Activated CD4-positive, alpha-beta T cell treated with anti-CD3 and anti-CD28 coated beads, Interleukin-2, amount 50 U/mL, for 1 hour (primary cell): ENCODE measurements at regions not wholly inside any gene's neighbourhood (a gene's known extent, or its start where the extent isn't known, plus 50 kb on each side); places are given as distances from the start of the nearest gene placed in this dataset.

Source experiments
- DNase-seq: peaks from one replicate; pipeline ENCODE4 v3.0.0-alpha.2; 2020

DNA sequence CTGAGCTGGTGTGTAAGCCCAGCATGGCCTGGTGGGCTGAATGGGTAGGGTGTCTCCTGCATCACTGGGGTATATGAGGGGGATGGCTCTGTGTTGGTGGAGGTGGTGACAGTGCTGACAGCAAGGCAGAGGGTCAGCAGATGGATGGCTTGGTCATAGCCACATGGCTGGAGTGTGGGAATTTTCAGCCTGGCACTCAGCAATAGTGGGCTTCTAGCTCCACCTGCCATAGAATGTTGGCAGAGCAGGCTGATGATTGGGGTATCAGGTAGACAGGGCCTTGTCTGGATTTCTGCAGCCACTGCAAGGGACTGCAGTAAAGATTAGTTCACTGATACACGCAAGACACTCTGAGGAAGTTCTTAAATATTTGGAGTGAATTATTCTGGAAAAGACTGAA, 137.5 kb upstream of the BACH2 start:
- DNase-seq = no peak

GRCh38 chr6:90432937-90433336, 136.3 kb upstream of the BACH2 start:
- no peak for DNase-seq

GRCh38 chr6:90432041-90432775, 135.6 kb upstream of the BACH2 start:
- DNase-seq = no peak

- no peak for DNase-seq
Observed at GRCh38 chr6:90431576-90431975, 134.9 kb upstream of the BACH2 start.

GRCh38 chr6:90429713-90430112, 133.1 kb upstream of the BACH2 start:
- no peak for DNase-seq

DNA sequence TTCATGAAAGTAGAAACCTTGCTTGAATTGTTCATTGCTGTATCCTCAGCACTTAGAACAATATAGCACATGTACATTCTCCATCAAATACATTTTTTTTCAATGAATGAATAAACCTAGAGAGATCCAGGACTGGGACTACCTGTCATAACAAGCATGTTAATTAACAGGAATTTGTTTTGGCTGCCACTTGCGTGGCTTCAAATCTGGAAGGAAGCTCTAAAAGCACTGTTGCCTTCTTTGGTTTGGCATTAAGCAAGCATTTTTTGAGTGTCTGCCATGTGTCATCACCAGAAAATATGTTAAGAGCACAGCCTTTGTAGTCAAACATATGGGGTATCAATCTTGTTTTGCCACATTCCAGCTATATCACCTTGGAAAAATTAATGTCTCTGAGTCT, 131.9 kb upstream of the BACH2 start:
- no peak for DNase-seq

DNA sequence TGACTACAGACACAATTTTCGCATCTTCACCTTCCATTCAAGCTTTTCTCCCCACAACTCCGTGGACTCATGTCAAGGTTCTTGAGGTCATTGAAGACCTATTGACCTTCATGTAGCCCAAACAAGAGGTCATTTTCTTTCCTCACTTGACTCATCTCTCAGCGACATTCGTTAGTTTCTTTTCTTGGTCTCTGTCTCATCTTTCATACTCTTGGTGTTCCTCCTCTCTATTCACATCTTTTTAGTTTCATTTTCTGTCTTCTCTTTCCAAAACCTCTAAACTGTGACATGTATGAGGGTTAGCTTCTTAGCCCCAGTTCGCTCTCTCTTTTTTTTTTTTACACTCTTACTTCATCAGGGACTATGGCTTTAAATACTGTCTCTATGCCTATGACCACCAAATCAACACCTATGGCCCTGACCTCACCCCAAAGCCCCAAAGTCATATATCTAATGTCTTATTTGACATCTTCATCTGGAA, 128.6 kb upstream of the BACH2 start:
- no peak for DNase-seq

DNA sequence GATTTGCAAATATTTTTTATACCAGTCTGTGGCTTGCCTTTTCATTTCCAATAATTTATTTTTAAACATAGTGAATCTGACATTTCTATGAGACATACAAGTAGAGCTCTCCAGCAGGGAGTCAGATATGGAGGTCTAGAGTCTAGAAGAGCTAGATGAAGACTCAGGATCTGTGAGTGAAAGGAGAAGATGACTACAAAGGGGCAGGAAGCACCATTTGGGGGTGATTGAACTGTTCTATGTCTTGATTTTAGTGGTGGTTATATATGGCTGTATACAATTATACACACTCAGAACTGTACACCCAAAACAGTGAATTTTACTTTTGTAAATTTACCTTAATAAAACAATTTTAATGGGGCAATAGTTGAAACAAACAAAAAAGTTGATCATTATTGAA, 127.9 kb upstream of the BACH2 start:
- DNase-seq = no peak

DNA sequence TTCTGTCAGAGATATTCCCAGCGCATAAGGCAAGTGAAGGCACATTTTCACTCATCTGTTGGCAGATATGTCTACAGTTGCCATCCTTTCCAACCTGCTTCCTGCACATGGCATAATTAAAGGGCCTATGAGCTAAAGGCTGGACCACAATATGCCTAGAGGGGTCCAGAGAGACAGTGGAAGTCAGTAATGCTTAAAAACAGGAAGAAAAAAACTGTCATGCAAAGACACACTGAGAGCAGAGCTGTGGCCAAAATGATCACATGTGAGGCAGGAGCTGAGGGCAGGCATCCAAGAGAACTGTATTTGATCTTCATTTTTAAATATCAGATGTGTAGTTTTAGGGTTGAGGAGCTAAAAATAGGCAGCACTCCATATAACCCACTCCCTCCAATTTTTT, 125.0 kb upstream of the BACH2 start:
- no peak for DNase-seq

GRCh38 chr6:90420500-90420899, 123.9 kb upstream of the BACH2 start:
- DNase-seq = no peak

DNA sequence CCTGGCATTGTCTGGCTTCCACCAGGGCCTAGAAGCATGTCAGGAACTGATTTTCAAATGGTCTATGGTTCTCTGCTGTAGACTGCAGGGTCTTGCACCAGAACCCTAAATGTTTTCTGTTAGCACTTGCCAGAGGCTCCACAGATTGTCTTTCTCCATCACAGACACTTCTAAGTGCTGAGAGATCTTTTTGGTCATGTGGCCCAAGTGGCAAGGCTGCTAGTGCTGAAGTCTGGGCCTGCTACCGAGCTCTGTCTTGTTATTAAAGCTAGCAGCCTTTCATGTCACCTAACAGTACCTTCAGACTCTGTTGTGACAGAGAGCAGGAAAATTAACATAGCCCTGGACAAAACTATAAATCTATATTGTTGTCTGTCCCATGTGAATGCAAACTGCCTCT, 120.7 kb upstream of the BACH2 start:
- no peak for DNase-seq

GRCh38 chr6:90416322-90416721, 119.7 kb upstream of the BACH2 start:
- DNase-seq = no peak

GRCh38 chr6:90415178-90415577, 118.5 kb upstream of the BACH2 start:
- DNase-seq = no peak

DNA sequence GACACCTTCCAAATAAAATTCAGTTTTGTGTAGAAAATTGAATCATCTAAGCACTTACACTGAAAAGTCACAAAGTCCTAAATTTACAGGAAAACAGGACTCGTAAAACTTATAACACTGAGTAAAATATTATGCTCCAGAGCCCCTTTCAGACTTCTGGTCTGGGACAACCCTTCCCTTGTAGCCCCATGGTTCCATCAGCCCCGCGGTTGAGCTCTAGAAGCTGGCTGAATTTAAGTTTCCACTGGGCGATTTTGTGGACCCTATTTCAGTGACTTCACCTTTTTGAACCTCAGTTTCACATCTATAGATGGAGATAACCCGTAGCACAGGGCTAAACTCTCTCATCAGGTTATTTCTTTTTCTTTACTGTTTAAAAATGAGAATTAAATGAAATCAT, 117.7 kb upstream of the BACH2 start:
- DNase-seq = no peak

DNA sequence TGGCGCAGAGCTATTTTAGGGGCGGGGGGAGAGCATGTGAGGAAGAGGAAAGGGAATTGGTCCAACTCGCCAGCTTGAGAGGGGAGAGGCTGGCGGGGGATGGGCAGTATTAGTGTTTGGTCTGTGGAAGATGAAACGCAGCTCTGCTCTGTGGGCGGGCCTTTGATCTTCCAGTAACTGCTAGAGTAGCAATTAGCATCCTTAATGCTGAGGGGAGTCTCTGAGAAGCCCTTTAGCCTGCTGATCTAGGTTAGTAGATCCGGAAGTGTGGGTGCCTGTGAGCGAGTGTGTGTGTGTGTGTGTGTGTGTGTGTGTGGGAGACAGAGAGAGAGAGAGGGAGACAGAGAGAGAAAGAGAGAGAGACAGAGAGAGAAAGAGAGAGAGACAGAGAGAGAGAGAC, 117.2 kb upstream of the BACH2 start:
- DNase-seq = peak; percentile 67

- no peak for DNase-seq
Observed at GRCh38 chr6:90413396-90413795, 116.8 kb upstream of the BACH2 start.

GRCh38 chr6:90412538-90413369, 116.1 kb upstream of the BACH2 start:
- DNase-seq = no peak

DNA sequence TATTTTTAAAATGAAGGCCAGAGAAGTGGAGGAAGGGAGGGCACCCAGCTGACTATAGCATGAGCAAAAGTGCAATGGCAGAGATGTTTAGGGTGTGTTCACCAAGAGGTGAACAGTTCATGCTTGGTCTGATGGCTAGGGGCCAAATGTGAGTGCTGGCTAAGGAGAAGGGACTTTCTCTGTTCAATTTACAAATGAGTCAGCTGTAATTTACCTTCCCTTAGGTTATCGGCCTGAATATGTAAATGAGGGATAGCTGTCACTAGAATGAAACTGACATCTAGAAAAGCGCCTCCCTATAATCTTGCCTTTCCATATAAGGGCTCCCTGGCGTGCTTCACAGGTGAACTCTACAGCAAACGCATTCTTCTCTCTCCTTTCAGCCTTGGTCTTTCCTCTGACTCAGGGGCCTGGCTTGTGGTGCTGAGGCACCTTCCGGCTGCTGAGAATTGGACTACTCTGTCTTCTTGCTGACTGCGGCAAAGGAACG, 114.7 kb upstream of the BACH2 start:
- peak; percentile 47 for DNase-seq

- no peak for DNase-seq
Observed at GRCh38 chr6:90409700-90410099, 113.1 kb upstream of the BACH2 start.

- no peak for DNase-seq
Observed at GRCh38 chr6:90406957-90407356, 110.3 kb upstream of the BACH2 start.

DNA sequence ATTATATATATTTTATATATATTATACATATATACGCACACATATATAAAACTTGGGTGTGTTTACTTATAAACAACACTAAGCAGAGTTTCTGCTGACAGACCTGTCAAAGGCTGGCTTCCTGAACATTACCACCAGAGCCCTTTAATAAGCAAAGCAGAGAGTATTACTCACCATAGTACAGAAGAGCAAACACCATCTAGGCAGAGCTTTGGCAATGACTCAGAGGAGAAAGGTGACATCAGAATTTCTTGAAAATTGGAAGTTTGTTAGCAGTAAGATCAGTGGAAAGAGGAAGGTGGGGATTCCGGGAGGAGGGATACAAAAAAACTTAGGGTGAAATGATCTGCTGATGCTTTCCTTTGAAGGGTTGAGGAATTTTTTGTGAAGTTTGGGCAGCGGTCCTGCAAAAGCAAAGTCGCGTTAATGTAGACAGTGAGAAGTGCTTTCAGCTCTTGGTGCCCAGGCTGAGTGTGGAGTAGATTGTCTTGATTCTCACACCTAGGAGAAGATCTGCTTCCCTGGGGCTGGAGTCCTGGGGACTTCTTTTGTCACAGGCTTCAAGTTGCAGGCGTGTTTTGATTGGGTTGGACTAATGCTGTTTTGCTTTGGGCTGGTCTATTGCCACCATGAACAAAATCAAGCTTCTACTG, 109.6 kb upstream of the BACH2 start:
- DNase-seq = no peak

DNA sequence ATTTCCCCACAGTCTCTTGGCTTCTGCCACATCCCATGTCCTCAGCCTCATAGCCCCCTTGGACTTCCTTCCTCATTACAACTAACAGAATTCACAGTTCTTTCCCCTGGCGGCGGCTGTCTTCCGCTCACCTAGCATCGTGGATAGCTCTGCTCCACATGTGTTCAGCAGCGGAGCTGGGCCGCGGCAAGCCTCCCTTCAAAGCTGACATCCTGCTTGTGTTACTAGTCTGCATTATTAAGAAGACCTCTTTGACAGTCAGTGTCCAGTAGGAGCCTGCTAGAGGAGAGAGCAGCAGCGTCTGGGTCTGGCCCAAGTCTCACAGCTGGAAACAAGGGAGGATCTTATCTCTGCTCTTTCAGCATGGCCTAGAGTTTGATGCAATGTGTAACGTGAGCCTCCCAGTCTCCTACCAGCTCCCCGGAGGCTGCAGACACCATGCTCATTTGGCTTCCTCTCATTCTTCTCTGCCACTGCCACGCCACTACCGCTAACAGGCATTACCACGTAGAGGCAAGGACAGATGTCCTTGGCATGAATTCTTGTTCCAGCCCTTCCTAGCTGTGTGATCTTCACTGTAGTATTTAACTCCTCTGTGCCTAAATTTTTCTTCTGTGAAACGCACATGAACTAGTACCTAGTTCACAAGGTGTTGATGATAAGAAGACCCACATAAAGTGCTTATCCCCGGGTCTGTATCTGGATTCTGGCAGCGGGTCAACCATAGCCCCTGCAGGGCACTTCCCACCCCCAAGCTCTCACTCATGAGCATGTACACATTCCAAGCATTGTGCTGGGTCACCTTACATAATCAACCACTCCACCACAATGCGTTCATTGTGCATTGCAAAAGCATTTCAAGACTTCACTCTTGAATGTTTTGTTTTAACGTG, 107.1 kb upstream of the BACH2 start:
- no peak for DNase-seq

DNA sequence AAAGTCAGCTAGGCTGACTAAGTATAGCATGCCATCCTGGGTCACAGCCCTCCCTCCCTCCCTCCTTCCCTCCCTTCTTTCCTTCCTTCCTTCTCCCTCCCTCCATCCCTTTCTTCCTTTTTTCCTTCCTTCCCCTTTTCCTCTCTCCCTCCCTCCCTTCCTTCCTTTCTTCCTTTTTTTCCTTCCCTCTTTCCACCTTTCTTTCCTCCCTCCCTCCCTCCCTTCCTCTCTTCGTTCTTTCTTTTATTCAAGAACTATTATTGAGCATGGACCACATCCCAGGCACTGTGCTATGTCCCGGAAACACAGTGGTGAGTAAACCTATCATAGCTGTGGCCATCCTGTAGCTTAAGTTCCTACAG, 106.2 kb upstream of the BACH2 start:
- DNase-seq = no peak
